Esophagus squamous epithelium (tissue), 4 donors: ENCODE measurements at regions not wholly inside any gene's neighbourhood (a gene's known extent, or its start where the extent isn't known, plus 50 kb on each side); places are given as distances from the start of the nearest gene placed in this dataset.

Source experiments
- CTCF ChIP-seq, 6 experiments: fragments of 450-650 bp in 4 of 6; fragments of 200-600 bp in 2 of 6; sonication (generic) in 2 of 6; IDR thresholded peaks; one replicate each; pipeline ENCODE4 v1.5.1; 2016 to 2019; ENCODE audit warnings: antibody characterized with exemption in 6 of 6, mild to moderate bottlenecking in 4 of 6, moderate library complexity in 4 of 6
- POLR2A ChIP-seq, 4 donors: fragments of 450-650 bp; IDR thresholded peaks; one replicate each; pipeline ENCODE4 v1.6.1; 2017; ENCODE audit warnings: antibody characterized with exemption in 4 of 4, mild to moderate bottlenecking in 4 of 4, moderate library complexity in 3 of 4

- TF ChIP-seq POLR2A (IDR thresholded peaks at IDR 0.05): no peak
- TF ChIP-seq CTCF (IDR thresholded peaks at IDR 0.05): no peak
Measured at GRCh38 chr18:71018816-71019215, 730.0 kb downstream of the SOCS6 start.
